ENCODE measurements at regions not wholly inside any gene's neighbourhood (a gene's known extent, or its start where the extent isn't known, plus 50 kb on each side); places are given as distances from the start of the nearest gene placed in this dataset.

GRCh38 chr3:104901396-104901795, 465.3 kb upstream of the ALCAM start:
- TF ChIP-seq CTCF (IDR thresholded peaks at IDR 0.05) (no peak), ZFX (IDR thresholded peaks at IDR 0.05; ENCODE audit: borderline replicate concordance) (no peak)

Measured in 22Rv1 (cell line).